ENCODE measurements at regions not wholly inside any gene's neighbourhood (a gene's known extent, or its start where the extent isn't known, plus 50 kb on each side); places are given as distances from the start of the nearest gene placed in this dataset.

DNA sequence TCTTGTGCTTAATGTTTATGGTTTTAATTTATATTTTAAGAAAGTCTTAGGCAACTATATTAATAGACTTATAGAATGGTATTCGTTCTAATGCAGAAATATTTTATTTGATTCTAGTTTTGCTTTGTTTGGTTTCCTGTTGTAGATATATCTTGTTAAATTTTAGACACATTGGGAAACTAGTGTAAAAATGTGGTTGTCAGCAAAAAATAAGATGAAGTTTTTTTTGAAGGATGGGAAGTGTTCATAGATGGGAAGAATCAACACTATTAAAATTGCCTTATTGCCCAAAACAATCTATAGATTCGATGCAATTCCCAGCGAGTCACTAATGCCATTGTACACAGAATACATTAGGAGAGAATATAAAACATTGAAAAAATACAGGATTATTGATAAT, 278.9 kb downstream of the ZWINT start:
- TF ChIP-seq EP300 (IDR thresholded peaks at IDR 0.05; ENCODE audit: low read depth) (no peak), POLR2A (IDR thresholded peaks at IDR 0.05) (no peak)
